ENCODE measurements at regions not wholly inside any gene's neighbourhood (a gene's known extent, or its start where the extent isn't known, plus 50 kb on each side); places are given as distances from the start of the nearest gene placed in this dataset.

DNA sequence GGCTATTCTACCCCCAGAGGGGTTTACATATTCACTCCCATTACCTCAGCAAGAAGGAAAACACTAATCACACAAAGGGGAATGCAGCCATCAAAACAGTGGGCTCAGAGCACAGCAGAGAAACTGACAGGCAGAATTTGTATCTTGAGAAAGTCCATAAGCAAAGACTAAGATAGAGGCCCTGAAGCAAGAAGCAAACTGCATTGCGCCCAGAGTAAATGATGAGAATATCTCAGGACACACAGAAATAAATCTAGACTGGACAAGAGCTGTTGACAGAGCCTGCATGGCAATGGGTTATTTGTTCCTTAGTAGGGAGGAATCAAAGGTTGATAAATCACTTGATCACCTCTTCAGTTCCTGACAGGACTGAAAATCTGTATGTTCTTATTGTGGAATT, 440.7 kb upstream of the CELF2 start:
- no peak for TF ChIP-seq SP1 (IDR thresholded peaks at IDR 0.05)
- TF ChIP-seq GABPA (IDR thresholded peaks at IDR 0.05 in 1 of 2, conservative IDR thresholded peaks at IDR 0.05 in 1 of 2) = no peak
- TF ChIP-seq, protein P1, sequence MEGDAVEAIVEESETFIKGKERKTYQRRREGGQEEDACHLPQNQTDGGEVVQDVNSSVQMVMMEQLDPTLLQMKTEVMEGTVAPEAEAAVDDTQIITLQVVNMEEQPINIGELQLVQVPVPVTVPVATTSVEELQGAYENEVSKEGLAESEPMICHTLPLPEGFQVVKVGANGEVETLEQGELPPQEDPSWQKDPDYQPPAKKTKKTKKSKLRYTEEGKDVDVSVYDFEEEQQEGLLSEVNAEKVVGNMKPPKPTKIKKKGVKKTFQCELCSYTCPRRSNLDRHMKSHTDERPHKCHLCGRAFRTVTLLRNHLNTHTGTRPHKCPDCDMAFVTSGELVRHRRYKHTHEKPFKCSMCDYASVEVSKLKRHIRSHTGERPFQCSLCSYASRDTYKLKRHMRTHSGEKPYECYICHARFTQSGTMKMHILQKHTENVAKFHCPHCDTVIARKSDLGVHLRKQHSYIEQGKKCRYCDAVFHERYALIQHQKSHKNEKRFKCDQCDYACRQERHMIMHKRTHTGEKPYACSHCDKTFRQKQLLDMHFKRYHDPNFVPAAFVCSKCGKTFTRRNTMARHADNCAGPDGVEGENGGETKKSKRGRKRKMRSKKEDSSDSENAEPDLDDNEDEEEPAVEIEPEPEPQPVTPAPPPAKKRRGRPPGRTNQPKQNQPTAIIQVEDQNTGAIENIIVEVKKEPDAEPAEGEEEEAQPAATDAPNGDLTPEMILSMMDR (IDR thresholded peaks at IDR 0.05; ENCODE audit: low read depth, low read length, missing input control) = no peak
- TF ChIP-seq, protein P2, sequence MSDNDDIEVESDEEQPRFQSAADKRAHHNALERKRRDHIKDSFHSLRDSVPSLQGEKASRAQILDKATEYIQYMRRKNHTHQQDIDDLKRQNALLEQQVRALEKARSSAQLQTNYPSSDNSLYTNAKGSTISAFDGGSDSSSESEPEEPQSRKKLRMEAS (IDR thresholded peaks at IDR 0.05) = no peak
- TF ChIP-seq, protein P3, sequence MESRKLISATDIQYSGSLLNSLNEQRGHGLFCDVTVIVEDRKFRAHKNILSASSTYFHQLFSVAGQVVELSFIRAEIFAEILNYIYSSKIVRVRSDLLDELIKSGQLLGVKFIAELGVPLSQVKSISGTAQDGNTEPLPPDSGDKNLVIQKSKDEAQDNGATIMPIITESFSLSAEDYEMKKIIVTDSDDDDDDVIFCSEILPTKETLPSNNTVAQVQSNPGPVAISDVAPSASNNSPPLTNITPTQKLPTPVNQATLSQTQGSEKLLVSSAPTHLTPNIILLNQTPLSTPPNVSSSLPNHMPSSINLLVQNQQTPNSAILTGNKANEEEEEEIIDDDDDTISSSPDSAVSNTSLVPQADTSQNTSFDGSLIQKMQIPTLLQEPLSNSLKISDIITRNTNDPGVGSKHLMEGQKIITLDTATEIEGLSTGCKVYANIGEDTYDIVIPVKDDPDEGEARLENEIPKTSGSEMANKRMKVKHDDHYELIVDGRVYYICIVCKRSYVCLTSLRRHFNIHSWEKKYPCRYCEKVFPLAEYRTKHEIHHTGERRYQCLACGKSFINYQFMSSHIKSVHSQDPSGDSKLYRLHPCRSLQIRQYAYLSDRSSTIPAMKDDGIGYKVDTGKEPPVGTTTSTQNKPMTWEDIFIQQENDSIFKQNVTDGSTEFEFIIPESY (IDR thresholded peaks at IDR 0.05) = no peak
